ENCODE measurements at regions not wholly inside any gene's neighbourhood (a gene's known extent, or its start where the extent isn't known, plus 50 kb on each side); places are given as distances from the start of the nearest gene placed in this dataset.
A peak's percentile ranks its signal among the peaks of the same experiment; 100 is the strongest.
"Not testable (repeated sequence)": the region's sequence is repeated elsewhere in the genome, so short reads cannot be mapped to it uniquely, and the experiment has no call there.

- no peaks in the 10 kb centered on the region for H3K27me3 ChIP-seq (ENCODE audit: insufficient read depth, low read length, poor library complexity, severe bottlenecking)
- Mint-ChIP-seq H3K4me1 (no peaks in the 10 kb centered on the region), H3K27me3 (peaks cover 0 to 4% of the 10 kb centered on the region in 2 donors), H3K4me3 (no peak overlapping the region), H3K36me3 (no peaks in the 10 kb centered on the region), H3K27ac (no peak overlapping the region), H3K9me3 (no peaks in the 10 kb centered on the region)
- ChIA-PET CTCF (no interaction called here), POLR2A (no interaction called here)
- DNase-seq = no peak
- H3K36me3 ChIP-seq (ENCODE audit: insufficient read depth, low read length) = no peaks in the 10 kb centered on the region
- no peaks in the 10 kb centered on the region for H3K4me1 ChIP-seq (ENCODE audit: insufficient read depth, low read length)
- H3K4me3 ChIP-seq (ENCODE audit: low read length) = no peak overlapping the region
- H3K27ac ChIP-seq (ENCODE audit: low read depth, low read length) = no peak overlapping the region
- H3K9me3 ChIP-seq (ENCODE audit: low read length) = no peaks in the 10 kb centered on the region
Measured at GRCh38 chr10:4407783-4408182, 418.2 kb upstream of the AKR1E2 start.

GRCh38 chr10:4405828-4406227, 420.2 kb upstream of the AKR1E2 start:
- H3K4me1 Mint-ChIP-seq = no peaks in the 10 kb centered on the region
- H3K36me3 Mint-ChIP-seq = no peaks in the 10 kb centered on the region
- H3K4me3 Mint-ChIP-seq = no peak overlapping the region
- H3K4me3 ChIP-seq (ENCODE audit: low read length) = no peak overlapping the region
- no peak overlapping the region for H3K27ac Mint-ChIP-seq
- H3K27ac ChIP-seq (ENCODE audit: low read depth, low read length) = no peak overlapping the region
- no peaks in the 10 kb centered on the region for H3K27me3 Mint-ChIP-seq
- POLR2A ChIA-PET = no interaction called here
- no peaks in the 10 kb centered on the region for H3K9me3 Mint-ChIP-seq
- H3K27me3 ChIP-seq (ENCODE audit: insufficient read depth, low read length, poor library complexity, severe bottlenecking) = no peaks in the 10 kb centered on the region
- no peaks in the 10 kb centered on the region for H3K4me1 ChIP-seq (ENCODE audit: insufficient read depth, low read length)
- H3K9me3 ChIP-seq (ENCODE audit: low read length) = no peaks in the 10 kb centered on the region
- no peaks in the 10 kb centered on the region for H3K36me3 ChIP-seq (ENCODE audit: insufficient read depth, low read length)
- DNase-seq = no peak
- CTCF ChIA-PET = no interaction called here

- H3K9me3 ChIP-seq (ENCODE audit: low read length) = no peaks in the 10 kb centered on the region
- no peak overlapping the region for H3K27ac Mint-ChIP-seq
Measured at GRCh38 chr10:4403638-4404252, 422.3 kb upstream of the AKR1E2 start.

GRCh38 chr10:4401080-4401479, 424.9 kb upstream of the AKR1E2 start:
- H3K9me3 Mint-ChIP-seq; CTCF ChIA-PET; DNase-seq; H3K9me3 ChIP-seq (ENCODE audit: low read length); H3K4me1 ChIP-seq (ENCODE audit: insufficient read depth, low read length); H3K36me3 ChIP-seq (ENCODE audit: insufficient read depth, low read length); H3K4me3 Mint-ChIP-seq; POLR2A ChIA-PET; H3K27ac Mint-ChIP-seq; H3K4me3 ChIP-seq (ENCODE audit: low read length); H3K27ac ChIP-seq (ENCODE audit: low read depth, low read length); H3K4me1 Mint-ChIP-seq; H3K27me3 ChIP-seq (ENCODE audit: insufficient read depth, low read length, poor library complexity, severe bottlenecking); H3K27me3 Mint-ChIP-seq: not testable (repeated sequence)
- H3K36me3 Mint-ChIP-seq = peaks cover 0 to 10% (median 0%) of the 10 kb centered on the region in 3 donors

More at GRCh38 chr10:4403638-4404252, 422.3 kb upstream of the AKR1E2 start:
- no peaks in the 10 kb centered on the region for H3K27me3 Mint-ChIP-seq
- H3K4me3 ChIP-seq (ENCODE audit: low read length) = no peak overlapping the region
- no peaks in the 10 kb centered on the region for H3K27me3 ChIP-seq (ENCODE audit: insufficient read depth, low read length, poor library complexity, severe bottlenecking)
- H3K4me3 Mint-ChIP-seq = no peak overlapping the region
- POLR2A ChIA-PET = no interaction called here
- CTCF ChIA-PET = interaction anchor here (1.4 kb wide), 1 partner anchor 18 kb away, joined by 3 read pairs; no protein-coding TSS in a partner anchor
- H3K36me3 ChIP-seq (ENCODE audit: insufficient read depth, low read length) = no peaks in the 10 kb centered on the region
- H3K4me1 Mint-ChIP-seq = no peaks in the 10 kb centered on the region
- DNase-seq = no peak
- no peak overlapping the region for H3K27ac ChIP-seq (ENCODE audit: low read depth, low read length)
- H3K4me1 ChIP-seq (ENCODE audit: insufficient read depth, low read length) = no peaks in the 10 kb centered on the region
- no peaks in the 10 kb centered on the region for H3K9me3 Mint-ChIP-seq
- peaks cover 0 to 10% (median 0%) of the 10 kb centered on the region in 3 donors for H3K36me3 Mint-ChIP-seq

- POLR2A ChIA-PET = no interaction called here
Measured at GRCh38 chr10:4399556-4399955, 426.5 kb upstream of the AKR1E2 start.

GRCh38 chr10:4398602-4399001, 427.4 kb upstream of the AKR1E2 start:
- Mint-ChIP-seq H3K4me1 (no peaks in the 10 kb centered on the region), H3K9me3 (no peaks in the 10 kb centered on the region), H3K27ac (no peak overlapping the region), H3K36me3 (peaks cover 0 to 10% (median 0%) of the 10 kb centered on the region in 3 donors), H3K27me3 (peaks cover 5 to 7% of the 10 kb centered on the region in 2 donors), H3K4me3 (no peak overlapping the region)
- no peaks in the 10 kb centered on the region for H3K9me3 ChIP-seq (ENCODE audit: low read length)
- CTCF ChIA-PET = no interaction called here
- no peaks in the 10 kb centered on the region for H3K27me3 ChIP-seq (ENCODE audit: insufficient read depth, low read length, poor library complexity, severe bottlenecking)
- no peak overlapping the region for H3K27ac ChIP-seq (ENCODE audit: low read depth, low read length)
- H3K4me3 ChIP-seq (ENCODE audit: low read length) = no peak overlapping the region
- no peak for DNase-seq
- no peaks in the 10 kb centered on the region for H3K4me1 ChIP-seq (ENCODE audit: insufficient read depth, low read length)
- no peaks in the 10 kb centered on the region for H3K36me3 ChIP-seq (ENCODE audit: insufficient read depth, low read length)
- POLR2A ChIA-PET = no interaction called here

More at GRCh38 chr10:4399556-4399955, 426.5 kb upstream of the AKR1E2 start:
- Mint-ChIP-seq H3K36me3 (peaks cover 0 to 10% (median 0%) of the 10 kb centered on the region in 3 donors), H3K9me3 (no peaks in the 10 kb centered on the region), H3K4me1 (no peaks in the 10 kb centered on the region), H3K27me3 (peaks cover 5 to 7% of the 10 kb centered on the region in 2 donors), H3K27ac (peak overlapping the region in 1 of 8 donors; percentile 32), H3K4me3 (no peak overlapping the region)
- Histone ChIP-seq H3K36me3 (ENCODE audit: insufficient read depth, low read length) (no peaks in the 10 kb centered on the region), H3K4me1 (ENCODE audit: insufficient read depth, low read length) (no peaks in the 10 kb centered on the region), H3K27ac (ENCODE audit: low read depth, low read length) (no peak overlapping the region), H3K27me3 (ENCODE audit: insufficient read depth, low read length, poor library complexity, severe bottlenecking) (no peaks in the 10 kb centered on the region), H3K9me3 (ENCODE audit: low read length) (no peaks in the 10 kb centered on the region), H3K4me3 (ENCODE audit: low read length) (no peak overlapping the region)
- DNase-seq = no peak
- CTCF ChIA-PET = no interaction called here

GRCh38 chr10:4397337-4397736, 428.7 kb upstream of the AKR1E2 start:
- POLR2A ChIA-PET = no interaction called here
- H3K4me3 Mint-ChIP-seq = no peak overlapping the region
- no peak for DNase-seq
- H3K36me3 Mint-ChIP-seq = peaks cover 0 to 10% (median 0%) of the 10 kb centered on the region in 3 donors
- no peak overlapping the region for H3K27ac Mint-ChIP-seq
- no peaks in the 10 kb centered on the region for H3K4me1 Mint-ChIP-seq
- CTCF ChIA-PET = no interaction called here
- H3K36me3 ChIP-seq (ENCODE audit: insufficient read depth, low read length) = no peaks in the 10 kb centered on the region
- no peaks in the 10 kb centered on the region for H3K4me1 ChIP-seq (ENCODE audit: insufficient read depth, low read length)
- no peaks in the 10 kb centered on the region for H3K9me3 ChIP-seq (ENCODE audit: low read length)
- no peaks in the 10 kb centered on the region for H3K9me3 Mint-ChIP-seq
- H3K27ac ChIP-seq (ENCODE audit: low read depth, low read length) = no peak overlapping the region
- H3K27me3 Mint-ChIP-seq = peaks cover 5 to 8% of the 10 kb centered on the region in 2 donors
- no peaks in the 10 kb centered on the region for H3K27me3 ChIP-seq (ENCODE audit: insufficient read depth, low read length, poor library complexity, severe bottlenecking)
- no peak overlapping the region for H3K4me3 ChIP-seq (ENCODE audit: low read length)

- H3K27me3 ChIP-seq (ENCODE audit: insufficient read depth, low read length, poor library complexity, severe bottlenecking) = no peaks in the 10 kb centered on the region
- no peaks in the 10 kb centered on the region for H3K36me3 ChIP-seq (ENCODE audit: insufficient read depth, low read length)
- Mint-ChIP-seq H3K27ac (no peak overlapping the region), H3K4me1 (no peaks in the 10 kb centered on the region), H3K9me3 (no peaks in the 10 kb centered on the region), H3K27me3 (peaks cover 6 to 10% of the 10 kb centered on the region in 2 donors), H3K4me3 (no peak overlapping the region), H3K36me3 (peaks cover 0 to 10% (median 0%) of the 10 kb centered on the region in 3 donors)
- H3K9me3 ChIP-seq (ENCODE audit: low read length) = no peaks in the 10 kb centered on the region
- H3K4me3 ChIP-seq (ENCODE audit: low read length) = no peak overlapping the region
- DNase-seq = no peak
- no peaks in the 10 kb centered on the region for H3K4me1 ChIP-seq (ENCODE audit: insufficient read depth, low read length)
- no peak overlapping the region for H3K27ac ChIP-seq (ENCODE audit: low read depth, low read length)
- ChIA-PET POLR2A (no interaction called here), CTCF (no interaction called here)
Measured at GRCh38 chr10:4396401-4397283, 429.4 kb upstream of the AKR1E2 start.

Data from CD8-positive, alpha-beta memory T cell (primary cell).